ENCODE measurements at regions not wholly inside any gene's neighbourhood (a gene's known extent, or its start where the extent isn't known, plus 50 kb on each side); places are given as distances from the start of the nearest gene placed in this dataset.

DNA sequence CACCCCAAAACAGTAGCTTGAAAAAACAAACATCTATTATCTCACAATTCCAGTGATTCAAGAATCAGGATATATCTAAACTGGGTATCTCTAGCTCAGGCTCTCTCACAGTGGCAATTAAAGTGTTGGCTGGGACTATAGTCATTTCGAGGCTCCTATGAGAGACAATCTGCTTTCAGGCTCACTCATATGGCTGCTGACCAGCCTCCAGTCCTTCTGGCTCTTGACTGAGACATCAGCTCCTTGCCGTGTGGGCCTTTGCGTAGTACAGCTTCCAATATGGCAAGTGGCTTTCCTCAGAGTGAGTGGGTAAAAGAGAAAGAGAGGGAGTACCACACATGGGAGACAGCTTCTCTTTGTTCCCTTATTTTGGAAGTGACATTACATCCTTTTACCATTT lies 327.2 kb downstream of the CENPW start:
- no peak overlapping the region for H3K4ac ChIP-seq (ENCODE audit: low read depth, low read length)
- H3K9ac ChIP-seq (ENCODE audit: extremely low read depth, insufficient read length, low read length) = no peak overlapping the region
- DNase-seq = no peak
- H3K14ac ChIP-seq (ENCODE audit: insufficient read depth, low read length) = no peak overlapping the region
- no peak overlapping the region for H3K4me3 Mint-ChIP-seq
- no CpG with 5 or more reads among the region's 3 CpGs for WGBS (ENCODE audit: extremely low coverage, insufficient read length, low lambda C conversion rate)
- no peak overlapping the region for H3K4me2 ChIP-seq (ENCODE audit: insufficient read depth, insufficient read length, low read length)
- no peak overlapping the region for H4K8ac ChIP-seq (replicated peaks; ENCODE audit: insufficient read length, low read depth, low read length)
- H4K20me1 ChIP-seq (ENCODE audit: control insufficient read depth, insufficient read depth, insufficient read length) = no peaks in the 10 kb centered on the region
- no peak overlapping the region for H3K18ac ChIP-seq (ENCODE audit: insufficient read length, low read depth, low read length)
- H3K27ac Mint-ChIP-seq = no peak overlapping the region
- TF ChIP-seq, protein P1, sequence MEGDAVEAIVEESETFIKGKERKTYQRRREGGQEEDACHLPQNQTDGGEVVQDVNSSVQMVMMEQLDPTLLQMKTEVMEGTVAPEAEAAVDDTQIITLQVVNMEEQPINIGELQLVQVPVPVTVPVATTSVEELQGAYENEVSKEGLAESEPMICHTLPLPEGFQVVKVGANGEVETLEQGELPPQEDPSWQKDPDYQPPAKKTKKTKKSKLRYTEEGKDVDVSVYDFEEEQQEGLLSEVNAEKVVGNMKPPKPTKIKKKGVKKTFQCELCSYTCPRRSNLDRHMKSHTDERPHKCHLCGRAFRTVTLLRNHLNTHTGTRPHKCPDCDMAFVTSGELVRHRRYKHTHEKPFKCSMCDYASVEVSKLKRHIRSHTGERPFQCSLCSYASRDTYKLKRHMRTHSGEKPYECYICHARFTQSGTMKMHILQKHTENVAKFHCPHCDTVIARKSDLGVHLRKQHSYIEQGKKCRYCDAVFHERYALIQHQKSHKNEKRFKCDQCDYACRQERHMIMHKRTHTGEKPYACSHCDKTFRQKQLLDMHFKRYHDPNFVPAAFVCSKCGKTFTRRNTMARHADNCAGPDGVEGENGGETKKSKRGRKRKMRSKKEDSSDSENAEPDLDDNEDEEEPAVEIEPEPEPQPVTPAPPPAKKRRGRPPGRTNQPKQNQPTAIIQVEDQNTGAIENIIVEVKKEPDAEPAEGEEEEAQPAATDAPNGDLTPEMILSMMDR (conservative IDR thresholded peaks at IDR 0.05) = no peak
- H3K9me3 ChIP-seq (ENCODE audit: control insufficient read depth, low read depth, low read length) = no peaks in the 10 kb centered on the region
- H2AK5ac ChIP-seq (ENCODE audit: insufficient read length, low read length) = no peak overlapping the region
- no peak overlapping the region for H3K23ac ChIP-seq (ENCODE audit: insufficient read length, low read depth, low read length)
- H2BK15ac ChIP-seq (ENCODE audit: low read depth, low read length) = no peak overlapping the region
- no peak overlapping the region for H2BK12ac ChIP-seq (ENCODE audit: insufficient read length, low read depth, low read length)
- no peaks in the 10 kb centered on the region for H3K27me3 Mint-ChIP-seq (ENCODE audit: low read depth)
- no peak overlapping the region for H2BK120ac ChIP-seq (ENCODE audit: low read depth, low read length, poor library complexity, severe bottlenecking)
- no peaks in the 10 kb centered on the region for H3K79me2 ChIP-seq (ENCODE audit: insufficient read depth, low read length)
- peaks cover 2 to 3% of the 10 kb centered on the region in 2 experiments; a peak in 2 of 5 replicates for H3K9me3 Mint-ChIP-seq
- no peak overlapping the region for H3K27ac ChIP-seq (ENCODE audit: insufficient read length, low read depth, low read length)
- H3K79me1 ChIP-seq (ENCODE audit: insufficient read depth, low read depth, low read length, poor library complexity, severe bottlenecking) = no peaks in the 10 kb centered on the region
- H3K4me1 ChIP-seq (ENCODE audit: insufficient read depth, low read length) = no peaks in the 10 kb centered on the region
- H2BK20ac ChIP-seq (ENCODE audit: low read depth, low read length, poor library complexity, severe bottlenecking) = no peak overlapping the region
- H2AFZ ChIP-seq (ENCODE audit: low read length) = no peak overlapping the region
- no peak overlapping the region for H4K91ac ChIP-seq (ENCODE audit: insufficient read length, low read depth, low read length)
- H3T11ph ChIP-seq (ENCODE audit: low read length) = no peak overlapping the region
- H2BK5ac ChIP-seq (ENCODE audit: insufficient read length, low read length) = no peak overlapping the region
- no peaks in the 10 kb centered on the region for H3K27me3 ChIP-seq (ENCODE audit: insufficient read depth, low read length)
- H4K5ac ChIP-seq (ENCODE audit: insufficient read length, low read depth, low read length) = no peak overlapping the region
- peaks cover 0 to 3% of the 10 kb centered on the region in 2 experiments; a peak in 1 of 4 replicates for H3K4me1 Mint-ChIP-seq
- H3K23me2 ChIP-seq (ENCODE audit: insufficient read length, low read depth, low read length, poor library complexity, severe bottlenecking) = no peaks in the 10 kb centered on the region
- H3K36me3 Mint-ChIP-seq (ENCODE audit: insufficient read depth in 1 of 3, low read depth in 3 of 3) = no peaks in the 10 kb centered on the region; a peak in 2 of 7 replicates
- H3K56ac ChIP-seq (ENCODE audit: insufficient read length, low read depth, low read length) = no peak overlapping the region

Measured in H9 (cell line).